HG03558 (cell line): ENCODE measurements at regions not wholly inside any gene's neighbourhood (a gene's known extent, or its start where the extent isn't known, plus 50 kb on each side); places are given as distances from the start of the nearest gene placed in this dataset.
"Not testable (repeated sequence)": the region's sequence is repeated elsewhere in the genome, so short reads cannot be mapped to it uniquely, and the experiment has no call there.

Experiments
- ATAC-seq: cut with Tn5 transposase; IDR thresholded peaks from one replicate; pipeline ENCODE4 v1.9.1; 2021; ENCODE audit warnings: moderate number of reproducible peaks; ENCODE audit not compliant: unreplicated experiment; ENCODE audit errors: extremely low read depth

- not testable (repeated sequence) for ATAC-seq
Measured at GRCh38 chr3:6428276-6428675, 432.6 kb upstream of the GRM7 start.

DNA sequence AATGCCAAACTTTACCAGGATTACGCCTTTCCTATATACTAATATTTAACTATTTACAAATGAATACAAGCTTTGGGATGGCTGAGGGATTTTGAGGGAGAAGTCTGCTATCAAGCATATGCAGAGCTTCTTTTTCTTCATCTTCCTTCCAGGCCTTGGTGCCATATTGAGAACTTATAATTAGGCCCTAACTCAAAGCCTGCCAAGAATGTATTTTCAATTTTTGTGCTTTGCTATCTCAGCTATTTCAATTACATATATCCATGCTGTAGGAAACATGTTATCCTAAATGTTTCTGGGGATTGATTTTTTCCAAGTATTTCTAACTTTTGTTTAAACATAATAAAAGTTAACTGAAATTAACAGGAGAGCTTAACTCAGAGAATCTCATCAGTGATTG lies 425.0 kb upstream of the GRM7 start:
- no peak for ATAC-seq

- no peak for ATAC-seq
Measured at GRCh38 chr3:6437631-6438030, 423.3 kb upstream of the GRM7 start.

GRCh38 chr3:6438031-6438430 lies 422.9 kb upstream of the GRM7 start:
- no peak for ATAC-seq

DNA sequence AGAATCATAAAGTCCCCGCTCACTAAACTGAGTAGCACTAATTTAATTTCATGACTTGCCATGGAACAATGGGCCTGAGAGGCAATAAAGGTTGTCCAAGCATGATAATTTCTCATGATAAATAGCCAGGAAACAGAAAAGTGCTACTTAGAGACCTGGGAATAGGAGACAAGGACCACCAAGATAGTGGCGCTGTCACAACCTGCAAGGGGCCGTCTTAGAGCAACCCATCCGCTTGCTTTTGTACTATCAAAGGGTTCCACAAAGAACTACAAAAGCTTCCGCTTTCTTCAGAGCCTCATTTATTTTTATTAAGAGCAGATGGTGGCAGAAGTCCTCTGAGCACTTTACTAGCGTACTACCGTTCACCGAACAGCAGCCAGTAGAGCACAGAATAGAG lies 421.7 kb upstream of the GRM7 start:
- ATAC-seq, result no peak

DNA sequence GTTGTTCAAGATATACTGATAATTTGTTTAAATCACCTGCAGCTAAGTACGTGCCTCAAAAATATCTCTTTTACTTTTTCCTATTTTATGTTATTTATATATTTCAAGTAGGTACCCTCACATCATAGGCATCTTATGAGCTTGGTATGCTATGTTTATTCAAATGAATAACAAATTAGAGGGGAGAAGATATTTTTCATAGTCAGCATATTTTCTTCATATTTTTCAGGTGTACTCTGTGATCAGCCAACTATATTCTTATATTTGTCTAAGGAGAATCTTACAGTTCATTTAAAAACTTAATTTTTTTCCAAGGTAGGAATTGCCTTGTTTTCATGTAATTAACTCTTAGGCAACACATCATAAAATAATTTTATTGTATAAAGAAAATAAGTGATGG lies 421.1 kb upstream of the GRM7 start:
- no peak for ATAC-seq

- no peak for ATAC-seq
Measured at GRCh38 chr3:6444888-6445658, 415.8 kb upstream of the GRM7 start.

DNA sequence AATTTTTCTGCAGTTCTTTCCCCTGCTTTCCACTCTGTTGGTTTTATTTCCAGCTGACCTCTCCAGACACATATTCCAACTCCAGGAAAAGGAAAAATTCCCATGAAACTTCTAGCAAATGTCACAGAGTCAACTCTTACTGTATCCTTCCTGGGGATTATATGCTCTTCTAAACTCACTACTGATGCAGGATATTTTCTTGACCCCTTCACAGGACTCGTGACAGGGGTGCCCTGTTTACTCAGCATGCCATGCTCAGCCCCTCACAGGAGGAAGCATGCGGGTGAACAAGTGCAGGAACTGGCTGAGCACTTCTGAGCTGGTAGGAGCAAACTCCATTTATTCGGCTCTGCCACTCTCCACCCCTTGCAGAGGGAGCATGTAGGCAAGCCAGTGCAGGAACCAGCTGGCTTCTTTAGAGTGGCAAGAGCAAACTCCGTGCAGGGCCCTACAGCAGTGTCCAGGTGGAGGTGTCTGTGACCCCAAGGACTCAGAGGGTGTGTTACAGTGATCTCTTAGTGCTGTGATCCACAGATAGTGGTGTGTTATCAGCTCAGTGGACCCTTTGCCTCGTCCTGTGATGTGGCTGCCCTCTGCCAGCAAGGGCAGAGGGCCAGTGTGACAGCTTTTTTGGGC lies 413.6 kb upstream of the GRM7 start:
- no peak for ATAC-seq

- ATAC-seq, result no peak
Measured at GRCh38 chr3:6448011-6448410, 412.9 kb upstream of the GRM7 start.

GRCh38 chr3:6449099-6449498 lies 411.8 kb upstream of the GRM7 start:
- no peak for ATAC-seq

DNA sequence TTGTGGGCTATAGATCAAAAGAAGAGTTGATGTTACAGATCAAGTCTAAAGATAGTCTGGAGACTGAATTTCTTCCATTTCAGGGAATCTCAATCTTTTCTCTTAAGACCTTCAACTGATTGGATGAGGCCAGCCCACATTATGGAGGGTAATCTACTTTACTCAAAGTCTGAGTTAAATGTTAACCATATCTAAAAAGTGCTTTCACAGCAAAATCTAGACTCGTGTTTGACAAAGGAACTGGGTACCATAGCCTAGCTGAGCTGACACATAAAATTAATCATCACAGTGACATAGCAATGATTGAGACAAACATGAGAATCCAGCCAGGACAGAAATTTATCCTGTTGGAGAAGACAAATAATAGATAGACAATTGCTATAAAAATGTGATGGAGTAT lies 407.9 kb upstream of the GRM7 start:
- ATAC-seq, result no peak

GRCh38 chr3:6455031-6455430 lies 405.9 kb upstream of the GRM7 start:
- no peak for ATAC-seq

- no peak for ATAC-seq
Measured at GRCh38 chr3:6467186-6467585, 393.7 kb upstream of the GRM7 start.

- no peak for ATAC-seq
Measured at GRCh38 chr3:6468589-6468988, 392.3 kb upstream of the GRM7 start.

GRCh38 chr3:6471744-6472143 lies 389.2 kb upstream of the GRM7 start:
- no peak for ATAC-seq

DNA sequence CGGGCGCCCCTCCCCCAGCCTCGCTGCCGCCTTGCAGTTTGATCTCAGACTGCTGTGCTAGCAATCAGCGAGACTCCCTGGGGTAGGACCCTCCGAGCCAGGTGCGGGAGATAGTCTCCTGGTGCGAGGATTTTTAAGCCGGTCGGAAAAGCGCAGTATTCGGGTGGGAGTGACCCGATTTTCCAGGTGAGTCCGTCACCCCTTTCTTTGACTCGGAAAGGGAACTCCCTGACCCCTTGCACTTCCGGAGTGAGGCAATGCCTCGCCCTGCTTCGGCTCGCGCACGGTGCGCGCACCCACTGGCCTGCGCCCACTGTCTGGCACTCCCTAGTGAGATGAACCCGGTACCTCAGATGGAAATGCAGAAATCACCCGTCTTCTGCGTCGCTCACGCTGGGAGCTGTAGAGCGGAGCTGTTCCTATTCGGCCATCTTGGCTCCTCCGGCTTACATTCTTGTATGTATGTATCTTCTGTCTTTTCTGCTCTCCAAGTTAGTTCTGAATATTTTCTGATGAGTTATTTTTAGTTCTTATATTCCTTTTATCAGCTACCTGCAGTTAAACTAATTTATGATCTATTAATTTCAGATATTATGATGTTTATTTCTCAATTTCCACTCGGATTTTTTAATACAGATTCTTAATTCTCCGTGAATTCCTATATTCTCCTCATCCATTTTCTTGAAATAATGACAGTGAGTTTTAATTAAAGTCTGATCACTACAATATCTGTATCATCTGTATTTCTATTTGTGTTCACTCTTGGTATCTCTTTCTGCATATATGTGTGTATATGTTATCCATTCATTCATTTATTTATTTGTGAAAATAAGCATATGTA lies 370.2 kb upstream of the GRM7 start:
- not testable (repeated sequence) for ATAC-seq

- no peak for ATAC-seq
Measured at GRCh38 chr3:6491768-6492167, 369.1 kb upstream of the GRM7 start.

- ATAC-seq, result no peak
Measured at GRCh38 chr3:6492306-6492705, 368.6 kb upstream of the GRM7 start.

DNA sequence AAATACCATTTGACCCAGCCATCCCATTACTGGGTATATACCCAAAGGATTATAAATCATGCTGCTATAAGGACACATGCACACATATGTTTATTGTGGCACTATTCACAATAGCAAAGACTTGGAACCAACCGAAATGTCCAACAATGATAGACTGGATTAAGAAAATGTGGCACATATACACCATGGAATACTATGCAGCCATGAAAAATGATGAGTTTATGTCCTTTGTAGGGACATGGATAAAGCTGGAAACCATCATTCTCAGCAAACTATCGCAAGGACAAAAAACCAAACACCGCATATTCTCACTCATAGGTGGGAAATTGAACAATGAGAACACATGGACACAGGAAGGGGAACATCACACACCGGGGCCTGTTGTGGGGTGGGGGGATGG lies 362.0 kb upstream of the GRM7 start:
- not testable (repeated sequence) for ATAC-seq

DNA sequence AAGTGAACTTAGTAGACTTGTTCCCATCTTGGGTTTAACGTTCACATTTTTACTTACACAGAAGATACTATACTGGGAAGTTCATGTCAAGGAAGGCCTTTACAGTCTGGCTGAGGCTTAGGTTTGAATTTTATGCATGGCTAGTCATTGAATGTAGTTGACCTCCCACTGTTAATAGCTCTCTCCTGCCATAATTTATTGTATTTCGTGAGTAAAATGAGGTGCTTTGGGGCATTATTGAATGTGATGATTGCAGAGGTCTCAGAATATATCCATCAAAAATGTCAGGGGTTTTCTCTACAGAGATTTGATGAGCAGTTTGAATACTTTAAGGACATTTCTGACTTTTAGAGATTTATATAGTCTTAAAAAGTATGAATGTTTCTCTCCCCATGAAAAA lies 356.6 kb upstream of the GRM7 start:
- no peak for ATAC-seq

DNA sequence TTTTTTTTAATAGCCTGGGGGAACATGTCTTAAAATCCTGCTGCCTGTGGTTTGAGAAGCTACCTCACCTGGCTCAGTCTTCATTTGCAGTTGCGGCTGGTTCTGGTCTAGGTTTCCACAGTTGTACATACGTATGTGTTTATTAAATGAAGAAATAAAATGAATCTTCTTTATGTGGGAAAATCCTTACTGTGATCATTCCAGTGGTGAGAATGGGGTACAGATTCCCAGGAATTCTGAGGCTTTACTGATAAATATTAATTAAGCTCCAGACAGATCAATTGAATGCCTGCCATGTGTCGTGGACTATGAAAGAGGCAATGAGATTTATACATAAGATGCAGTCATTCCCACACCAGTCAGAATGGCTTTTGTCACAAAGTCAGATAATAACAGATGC lies 356.1 kb upstream of the GRM7 start:
- ATAC-seq, result no peak
